Lower lobe of right lung (tissue), 2 donors: ENCODE measurements at regions not wholly inside any gene's neighbourhood (a gene's known extent, or its start where the extent isn't known, plus 50 kb on each side); places are given as distances from the start of the nearest gene placed in this dataset.
"Not testable (repeated sequence)": the region's sequence is repeated elsewhere in the genome, so short reads cannot be mapped to it uniquely, and the experiment has no call there.

Experiments
- ATAC-seq, 2 donors: fragments of 200-7000 bp; cut with Tn5 transposase; one replicate each; pipeline ENCODE4 v1.9.1; 2020 to 2022; ENCODE audit warnings: mild to moderate bottlenecking in 2 of 2, moderate library complexity in 2 of 2
- DNase-seq: peaks from one replicate; pipeline ENCODE4 v3.0.0-alpha.2; 2020
- H3K27ac ChIP-seq: fragments of 200-600 bp; one replicate; pipeline ENCODE4 v1.8.0; 2022
- H3K27me3 ChIP-seq: fragments of 200-600 bp; one replicate; pipeline ENCODE4 v1.8.0; 2022; ENCODE audit warnings: low read depth
- H3K36me3 ChIP-seq: fragments of 200-600 bp; one replicate; pipeline ENCODE4 v1.8.0; 2022; ENCODE audit warnings: mild to moderate bottlenecking
- H3K4me1 ChIP-seq: fragments of 200-600 bp; one replicate; pipeline ENCODE4 v1.8.0; 2022
- H3K4me3 ChIP-seq: fragments of 200-600 bp; one replicate; pipeline ENCODE4 v1.8.0; 2022; ENCODE audit warnings: mild to moderate bottlenecking
- H3K9me3 ChIP-seq: fragments of 200-600 bp; one replicate; pipeline ENCODE4 v1.8.0; 2022
- intact Hi-C: fragments of 100-400 bp; cut with DNase I; formaldehyde crosslinking; loops from one replicate; pipeline ENCODE4 v1.11.0; 2022
- TF ChIP-seq, protein P1 (sequence below): fragments of 200-600 bp; IDR thresholded peaks from one replicate; pipeline ENCODE4 v1.8.0; 2022; ENCODE audit warnings: antibody characterized with exemption, mild to moderate bottlenecking
- donor health status: DM: no; HTN: yes; CAD: no; lungs with severe emphysema.

- Histone ChIP-seq H3K9me3 (no peaks in the 10 kb centered on the region), H3K4me3 (no peak overlapping the region), H3K27ac (no peak overlapping the region), H3K27me3 (no peaks in the 10 kb centered on the region), H3K36me3 (no peaks in the 10 kb centered on the region), H3K4me1 (no peaks in the 10 kb centered on the region)
- DNase-seq = no peak
- TF ChIP-seq, protein P1, sequence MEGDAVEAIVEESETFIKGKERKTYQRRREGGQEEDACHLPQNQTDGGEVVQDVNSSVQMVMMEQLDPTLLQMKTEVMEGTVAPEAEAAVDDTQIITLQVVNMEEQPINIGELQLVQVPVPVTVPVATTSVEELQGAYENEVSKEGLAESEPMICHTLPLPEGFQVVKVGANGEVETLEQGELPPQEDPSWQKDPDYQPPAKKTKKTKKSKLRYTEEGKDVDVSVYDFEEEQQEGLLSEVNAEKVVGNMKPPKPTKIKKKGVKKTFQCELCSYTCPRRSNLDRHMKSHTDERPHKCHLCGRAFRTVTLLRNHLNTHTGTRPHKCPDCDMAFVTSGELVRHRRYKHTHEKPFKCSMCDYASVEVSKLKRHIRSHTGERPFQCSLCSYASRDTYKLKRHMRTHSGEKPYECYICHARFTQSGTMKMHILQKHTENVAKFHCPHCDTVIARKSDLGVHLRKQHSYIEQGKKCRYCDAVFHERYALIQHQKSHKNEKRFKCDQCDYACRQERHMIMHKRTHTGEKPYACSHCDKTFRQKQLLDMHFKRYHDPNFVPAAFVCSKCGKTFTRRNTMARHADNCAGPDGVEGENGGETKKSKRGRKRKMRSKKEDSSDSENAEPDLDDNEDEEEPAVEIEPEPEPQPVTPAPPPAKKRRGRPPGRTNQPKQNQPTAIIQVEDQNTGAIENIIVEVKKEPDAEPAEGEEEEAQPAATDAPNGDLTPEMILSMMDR = no peak
- no peak for ATAC-seq
- intact Hi-C loops = no loop called here
These were observed 328.8 kb upstream of the THBS1 start for GRCh38 chr15:39252134-39252470.

DNA sequence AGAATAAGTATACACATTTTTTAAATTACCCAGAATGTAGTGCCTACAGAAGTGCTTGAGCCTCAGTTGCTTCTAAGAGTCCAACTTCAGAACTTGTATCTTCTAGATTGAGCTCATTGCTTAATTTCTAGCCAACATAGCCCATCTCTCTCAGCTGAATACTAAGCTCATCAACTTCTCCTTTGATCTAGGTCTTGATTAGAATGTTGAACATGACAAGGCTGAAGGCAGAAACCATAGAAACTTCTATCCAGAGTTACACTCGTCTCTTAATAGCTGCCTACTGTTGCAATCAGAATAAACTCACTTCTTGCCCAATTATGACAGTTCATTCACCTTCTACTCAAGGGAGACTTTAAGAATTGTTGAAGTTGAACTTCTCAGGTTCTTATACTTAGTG, 327.3 kb upstream of the THBS1 start:
- no peak overlapping the region for H3K4me3 ChIP-seq
- intact Hi-C loops = no loop called here
- H3K9me3 ChIP-seq = no peaks in the 10 kb centered on the region
- no peak for ATAC-seq
- TF ChIP-seq, protein P1 = no peak
- no peaks in the 10 kb centered on the region for H3K4me1 ChIP-seq
- no peak overlapping the region for H3K27ac ChIP-seq
- H3K36me3 ChIP-seq = no peaks in the 10 kb centered on the region
- H3K27me3 ChIP-seq = no peaks in the 10 kb centered on the region
- no peak for DNase-seq

GRCh38 chr15:39254181-39254580, 326.7 kb upstream of the THBS1 start:
- ATAC-seq = no peak
- Histone ChIP-seq H3K4me3 (no peak overlapping the region), H3K9me3 (no peaks in the 10 kb centered on the region), H3K27me3 (no peaks in the 10 kb centered on the region), H3K36me3 (no peaks in the 10 kb centered on the region), H3K4me1 (no peaks in the 10 kb centered on the region), H3K27ac (no peak overlapping the region)
- intact Hi-C loops = no loop called here
- TF ChIP-seq, protein P1 = no peak
- no peak for DNase-seq

- ATAC-seq = no peak
- TF ChIP-seq, protein P1 = no peak
- Histone ChIP-seq H3K36me3 (no peaks in the 10 kb centered on the region), H3K27me3 (no peaks in the 10 kb centered on the region), H3K27ac (no peak overlapping the region), H3K9me3 (no peaks in the 10 kb centered on the region), H3K4me3 (no peak overlapping the region), H3K4me1 (no peaks in the 10 kb centered on the region)
- intact Hi-C loops = no loop called here
- DNase-seq = no peak
These were observed 325.1 kb upstream of the THBS1 start for GRCh38 chr15:39255760-39256159.

DNA sequence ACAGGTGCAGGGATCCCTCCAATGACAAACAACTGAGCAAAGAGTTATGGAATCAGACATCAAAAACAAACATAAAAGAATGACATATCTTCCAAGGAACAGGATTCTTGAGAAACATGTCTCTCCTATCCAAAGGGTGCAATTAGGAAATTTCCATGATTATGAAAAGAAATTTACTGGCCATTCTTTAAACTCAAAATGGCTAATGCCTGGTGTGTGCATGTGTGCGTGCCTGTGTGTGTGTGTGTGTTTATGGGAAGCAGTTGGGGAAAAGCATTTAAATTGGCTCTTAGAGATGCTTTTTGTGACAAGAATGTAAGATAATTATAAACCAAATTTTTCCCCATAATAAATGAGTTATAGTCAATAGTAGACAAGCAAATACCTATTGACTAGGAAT, 320.5 kb upstream of the THBS1 start:
- Histone ChIP-seq H3K4me1 (no peaks in the 10 kb centered on the region), H3K4me3 (no peak overlapping the region), H3K27me3 (no peaks in the 10 kb centered on the region), H3K9me3 (no peaks in the 10 kb centered on the region), H3K27ac (no peak overlapping the region), H3K36me3 (no peaks in the 10 kb centered on the region)
- TF ChIP-seq, protein P1 = no peak
- DNase-seq = no peak
- no peak for ATAC-seq
- intact Hi-C loops = no loop called here

GRCh38 chr15:39260791-39261190, 320.1 kb upstream of the THBS1 start:
- H3K27me3 ChIP-seq = no peaks in the 10 kb centered on the region
- H3K27ac ChIP-seq = no peak overlapping the region
- H3K4me1 ChIP-seq = no peaks in the 10 kb centered on the region
- no peak overlapping the region for H3K4me3 ChIP-seq
- intact Hi-C loops = no loop called here
- no peaks in the 10 kb centered on the region for H3K9me3 ChIP-seq
- TF ChIP-seq, protein P1 = no peak
- no peak for DNase-seq
- no peak for ATAC-seq
- no peaks in the 10 kb centered on the region for H3K36me3 ChIP-seq

DNA sequence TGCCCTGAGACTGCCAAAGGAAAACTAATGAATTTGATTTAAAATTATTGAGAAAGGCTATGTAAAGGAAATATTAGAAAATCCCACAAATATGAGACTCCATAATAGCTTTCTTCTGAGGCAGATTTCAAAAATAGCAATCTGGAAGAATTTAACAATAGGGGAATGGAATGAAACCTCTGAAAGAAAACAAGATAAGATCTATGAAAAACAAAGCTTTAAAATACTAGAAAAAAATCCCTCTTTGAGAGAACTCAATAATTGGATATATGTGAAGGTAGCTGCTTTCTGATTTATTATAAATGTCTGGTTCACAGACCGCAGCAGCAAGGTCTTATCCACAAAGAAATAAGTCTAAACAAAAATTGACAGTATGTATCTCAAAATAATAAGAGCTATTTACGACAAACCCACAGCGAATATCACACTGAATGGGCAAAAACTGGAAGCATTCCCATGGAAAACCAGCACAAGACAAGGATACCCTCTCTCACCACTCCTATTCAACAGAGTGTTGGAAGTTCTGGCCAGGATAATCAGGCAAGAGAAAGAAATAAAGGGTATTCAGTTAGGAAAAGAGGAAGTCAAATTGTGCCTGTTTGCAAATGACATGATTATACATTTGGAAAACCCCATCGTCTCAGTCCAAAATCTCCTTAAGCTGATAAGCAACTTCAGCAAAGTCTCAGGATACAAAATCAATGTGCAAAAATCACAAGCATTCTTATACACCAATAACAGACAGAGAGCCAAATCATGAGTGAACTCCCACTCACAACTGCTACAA, 319.3 kb upstream of the THBS1 start:
- H3K4me3 ChIP-seq, ATAC-seq, H3K27me3 ChIP-seq, H3K9me3 ChIP-seq, intact Hi-C loops, H3K36me3 ChIP-seq, DNase-seq, H3K4me1 ChIP-seq, H3K27ac ChIP-seq: not testable (repeated sequence)
